Activated T-helper 2 cell treated with anti-CD3 and anti-CD28 coated beads, Interferon-gamma antibody, Interleukin-2, Interleukin-4, amounts not matched to agents 10 μg/mL and 5 μg/mL and 100 μg/mL, durations not matched to agents 14 hours and 24 hours and 36 hours (primary cell): ENCODE measurements at regions not wholly inside any gene's neighbourhood (a gene's known extent, or its start where the extent isn't known, plus 50 kb on each side); places are given as distances from the start of the nearest gene placed in this dataset.
"Not testable (repeated sequence)": the region's sequence is repeated elsewhere in the genome, so short reads cannot be mapped to it uniquely, and the experiment has no call there.

ENCODE experiments used
- DNase-seq: peaks from one replicate; pipeline ENCODE4 v3.0.0; 2021; ENCODE audit warnings: low spot score
- H3K27ac Mint-ChIP-seq: one replicate; pipeline ENCODE4 v1.8.0; 2021; ENCODE audit warnings: mixed read lengths
- H3K27me3 Mint-ChIP-seq: one replicate; pipeline ENCODE4 v1.8.0; 2021; ENCODE audit warnings: low read depth, mixed read lengths
- H3K36me3 Mint-ChIP-seq: one replicate; pipeline ENCODE4 v1.8.0; 2021; ENCODE audit warnings: low read depth, mixed read lengths
- H3K4me1 Mint-ChIP-seq: one replicate; pipeline ENCODE4 v1.8.0; 2021; ENCODE audit warnings: low read depth, mixed read lengths
- H3K4me3 Mint-ChIP-seq: one replicate; pipeline ENCODE4 v1.8.0; 2021; ENCODE audit warnings: low read depth, mild to moderate bottlenecking, moderate library complexity, mixed read lengths
- H3K9me3 Mint-ChIP-seq: one replicate; pipeline ENCODE4 v1.8.0; 2021; ENCODE audit warnings: mixed read lengths
- intact Hi-C: fragments of 100-400 bp; cut with micrococcal nuclease; formaldehyde crosslinking; loops from one replicate; pipeline ENCODE4 v1.15.1; 2023

DNA sequence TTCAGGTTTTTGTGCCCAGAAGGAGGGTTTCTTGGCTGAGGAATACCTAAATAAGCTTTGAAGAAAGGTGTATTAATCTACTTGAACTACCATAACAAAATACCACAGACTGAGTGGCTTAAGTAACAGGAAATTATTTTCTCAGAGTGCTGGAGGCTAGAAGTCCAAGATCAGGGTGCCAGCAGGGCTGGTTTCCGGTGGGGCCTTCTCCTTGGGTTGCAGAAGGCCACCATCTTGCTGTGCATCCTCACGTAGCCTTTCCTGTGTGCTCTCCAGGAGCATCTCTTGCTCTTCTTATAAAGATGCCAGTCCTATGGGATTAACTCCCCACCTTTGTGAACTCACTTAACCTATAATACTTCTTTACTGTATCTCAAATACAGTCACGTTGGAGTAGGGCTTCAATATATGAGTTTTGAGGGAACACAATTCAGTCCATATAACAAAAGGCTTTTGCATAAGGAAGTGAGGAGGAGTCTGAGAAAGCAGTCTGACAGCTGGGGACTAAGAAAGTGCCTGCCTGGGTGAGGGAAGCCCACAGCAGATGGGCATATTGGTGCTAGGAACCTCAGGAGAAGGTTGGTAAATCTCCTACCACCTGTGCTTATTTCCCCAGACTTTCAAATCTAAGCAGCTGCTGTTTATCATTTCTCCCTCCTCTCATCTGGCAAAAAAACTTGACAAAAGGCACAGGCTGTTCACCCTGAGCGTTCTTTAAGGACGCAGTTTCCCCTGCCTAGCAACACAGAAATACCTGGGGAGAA is 89.6 kb upstream of the CBLB start:
- H3K4me1 Mint-ChIP-seq = no peaks in the 10 kb centered on the region
- intact Hi-C loops = no loop called here
- H3K27me3 Mint-ChIP-seq = no peaks in the 10 kb centered on the region
- DNase-seq = no peak
- no peaks in the 10 kb centered on the region for H3K36me3 Mint-ChIP-seq
- no peaks in the 10 kb centered on the region for H3K9me3 Mint-ChIP-seq
- no peak overlapping the region for H3K4me3 Mint-ChIP-seq
- no peak overlapping the region for H3K27ac Mint-ChIP-seq

DNA sequence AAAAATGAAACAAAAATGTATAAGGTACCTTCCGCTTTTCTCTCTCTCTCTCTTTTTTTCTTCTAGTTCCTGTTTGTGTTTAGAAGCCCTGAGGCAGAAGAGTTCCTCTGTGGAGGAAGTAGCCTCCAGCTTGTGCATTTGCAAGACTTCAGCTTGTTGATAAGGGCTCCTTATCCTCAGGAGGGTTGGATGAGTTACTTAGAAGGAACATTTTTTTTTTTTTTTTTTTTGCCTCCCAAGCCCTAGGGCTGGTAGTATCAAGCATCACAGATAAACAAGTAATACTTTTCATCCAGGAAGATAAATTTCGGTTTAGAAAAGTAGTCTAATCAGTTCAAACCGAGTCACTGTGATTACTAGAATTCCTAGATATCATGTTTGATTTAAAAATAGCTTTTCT is 91.0 kb upstream of the CBLB start:
- H3K4me1 Mint-ChIP-seq = no peaks in the 10 kb centered on the region
- no peaks in the 10 kb centered on the region for H3K36me3 Mint-ChIP-seq
- intact Hi-C loops = no loop called here
- DNase-seq = no peak
- no peak overlapping the region for H3K4me3 Mint-ChIP-seq
- peaks cover 3% of the 10 kb centered on the region for H3K9me3 Mint-ChIP-seq
- no peak overlapping the region for H3K27ac Mint-ChIP-seq
- no peaks in the 10 kb centered on the region for H3K27me3 Mint-ChIP-seq

DNA sequence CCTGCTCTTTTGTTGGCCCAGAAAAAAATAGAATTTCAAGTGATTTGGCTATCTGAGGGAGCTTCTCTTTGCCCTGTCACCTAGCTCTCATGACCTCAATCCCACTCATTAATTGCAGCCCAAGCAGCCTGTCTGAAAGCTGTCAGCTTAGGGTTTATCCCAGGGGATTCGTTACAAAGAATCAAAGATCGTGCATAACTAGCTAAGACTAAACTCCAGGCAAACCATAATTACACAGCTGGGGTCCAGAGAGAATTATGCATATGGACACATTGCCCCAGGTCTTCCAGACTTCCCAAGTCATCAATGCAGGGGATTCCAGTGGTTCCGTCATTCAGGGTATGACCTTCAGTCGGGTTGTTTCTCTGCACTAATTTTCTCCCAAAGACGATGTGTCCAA is 91.6 kb upstream of the CBLB start:
- H3K36me3 Mint-ChIP-seq = no peaks in the 10 kb centered on the region
- H3K4me1 Mint-ChIP-seq = no peaks in the 10 kb centered on the region
- no peak overlapping the region for H3K27ac Mint-ChIP-seq
- no peaks in the 10 kb centered on the region for H3K27me3 Mint-ChIP-seq
- H3K9me3 Mint-ChIP-seq = peaks cover 3% of the 10 kb centered on the region
- DNase-seq = no peak
- intact Hi-C loops = no loop called here
- H3K4me3 Mint-ChIP-seq = no peak overlapping the region

DNA sequence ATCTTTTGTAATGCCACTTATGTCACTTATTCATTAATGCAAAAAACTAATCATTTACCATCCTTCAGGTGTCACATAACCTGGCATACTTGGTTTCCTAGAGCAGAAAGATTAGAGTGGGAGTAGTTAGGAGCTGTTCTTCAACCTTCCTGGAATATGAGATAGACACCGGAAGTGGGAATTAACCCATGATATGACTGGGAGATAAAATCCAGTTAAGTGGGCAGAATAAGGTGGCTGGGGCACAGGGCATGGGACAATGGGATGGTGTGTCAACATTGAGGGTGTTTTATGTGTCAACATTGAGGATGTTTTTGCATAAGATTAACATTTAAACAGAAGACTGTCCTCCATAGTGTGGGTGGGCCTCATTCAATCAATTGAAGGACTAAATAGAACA is 94.3 kb upstream of the CBLB start:
- H3K9me3 Mint-ChIP-seq = peaks cover 9% of the 10 kb centered on the region
- no peaks in the 10 kb centered on the region for H3K4me1 Mint-ChIP-seq
- H3K4me3 Mint-ChIP-seq = no peak overlapping the region
- no peak for DNase-seq
- intact Hi-C loops = no loop called here
- H3K27me3 Mint-ChIP-seq = no peaks in the 10 kb centered on the region
- H3K27ac Mint-ChIP-seq = no peak overlapping the region
- H3K36me3 Mint-ChIP-seq = no peaks in the 10 kb centered on the region

DNA sequence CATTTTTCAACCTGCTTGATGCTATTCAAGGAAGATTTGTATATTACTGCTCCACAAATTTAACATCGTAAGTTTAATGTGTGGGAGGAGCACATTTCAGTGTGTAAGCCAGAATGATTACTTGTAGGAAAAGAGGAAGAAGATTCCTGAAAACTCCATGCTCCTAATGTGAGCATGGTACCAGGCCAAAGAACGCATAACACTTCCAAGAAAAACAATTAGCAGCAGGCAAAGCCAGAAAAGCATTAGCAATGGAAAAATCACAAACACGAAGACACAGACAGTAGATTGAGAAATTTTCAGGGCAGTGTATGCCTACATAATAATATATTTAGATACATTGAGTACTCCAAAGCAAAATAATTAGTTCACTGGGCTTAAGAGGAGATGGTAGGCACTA is 96.6 kb upstream of the CBLB start:
- no peak overlapping the region for H3K4me3 Mint-ChIP-seq
- H3K27me3 Mint-ChIP-seq = no peaks in the 10 kb centered on the region
- H3K27ac Mint-ChIP-seq = no peak overlapping the region

DNA sequence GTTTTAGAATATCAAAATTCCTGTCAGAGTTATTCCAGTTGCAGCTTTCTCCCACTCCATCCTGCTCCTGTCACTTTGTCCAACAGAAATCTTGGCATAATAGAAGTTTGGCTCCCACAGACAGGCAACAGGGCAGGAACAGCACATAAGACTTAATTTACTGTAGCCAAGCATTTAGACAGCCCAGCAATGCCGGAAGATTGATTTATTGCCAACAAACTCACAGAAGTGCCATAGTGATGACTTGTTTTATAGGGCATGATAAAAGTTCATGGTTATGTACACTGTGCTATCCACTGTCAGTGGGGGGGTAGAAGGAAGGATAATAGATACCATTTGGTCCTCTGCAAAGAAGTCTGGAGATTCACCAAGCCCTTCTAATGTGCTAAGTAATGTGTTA is 98.3 kb upstream of the CBLB start:
- intact Hi-C loops = no loop called here
- Mint-ChIP-seq H3K36me3 (peaks cover 15% of the 10 kb centered on the region), H3K27me3 (no peaks in the 10 kb centered on the region), H3K4me3 (no peak overlapping the region), H3K27ac (no peak overlapping the region), H3K4me1 (no peaks in the 10 kb centered on the region), H3K9me3 (peaks cover 30% of the 10 kb centered on the region)
- DNase-seq = no peak

More for the DNA sequence above, 96.6 kb upstream of the CBLB start:
- intact Hi-C loops = no loop called here
- DNase-seq = no peak
- Mint-ChIP-seq H3K9me3 (peaks cover 13% of the 10 kb centered on the region), H3K36me3 (peaks cover 3% of the 10 kb centered on the region), H3K4me1 (no peaks in the 10 kb centered on the region)

DNA sequence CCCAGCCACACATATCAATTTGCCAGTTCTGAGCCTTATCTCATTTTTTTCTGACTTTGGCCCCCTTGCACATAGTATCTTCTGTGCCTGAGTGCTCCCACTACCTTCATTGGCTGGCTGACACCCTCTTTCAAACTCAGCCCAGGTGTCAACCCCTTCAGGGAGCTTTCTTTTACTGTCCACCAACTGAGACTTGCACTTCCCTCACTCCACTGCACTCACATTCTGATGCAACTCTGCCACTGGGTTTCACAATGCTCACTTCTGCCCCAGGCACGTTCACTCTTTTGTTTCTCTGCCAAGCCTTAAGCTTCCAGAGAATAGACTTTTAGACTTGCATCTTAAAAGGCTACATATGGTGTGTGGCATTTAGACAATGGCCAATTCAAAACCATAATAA is 101.5 kb upstream of the CBLB start:
- intact Hi-C loops = no loop called here
- peaks cover 18% of the 10 kb centered on the region for H3K36me3 Mint-ChIP-seq

DNA sequence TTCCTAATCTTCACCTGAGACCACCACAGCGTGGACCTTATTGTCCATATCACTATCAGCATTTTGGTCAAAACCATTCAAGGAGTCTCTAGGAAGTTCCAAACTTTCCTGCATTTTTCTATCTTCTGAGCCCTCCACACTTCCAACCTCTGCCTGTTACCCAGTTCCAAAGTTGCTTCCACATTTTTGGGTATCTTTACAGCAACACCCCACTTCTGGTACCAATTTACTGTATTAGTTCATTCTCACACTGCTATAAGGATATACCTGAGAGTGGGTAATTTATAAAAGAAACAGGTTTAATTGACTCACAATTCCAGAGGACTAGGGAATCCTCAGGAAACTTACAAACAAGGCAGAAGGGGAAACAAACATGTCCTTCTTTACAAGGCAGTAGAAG is 103.3 kb upstream of the CBLB start:
- DNase-seq = no peak
- peaks cover 3% of the 10 kb centered on the region for H3K4me1 Mint-ChIP-seq
- H3K9me3 Mint-ChIP-seq = peaks cover 28% of the 10 kb centered on the region
- intact Hi-C loops = no loop called here
- peaks cover 18% of the 10 kb centered on the region for H3K36me3 Mint-ChIP-seq
- no peak overlapping the region for H3K4me3 Mint-ChIP-seq
- H3K27me3 Mint-ChIP-seq = no peaks in the 10 kb centered on the region
- no peak overlapping the region for H3K27ac Mint-ChIP-seq

More for the DNA sequence above, 101.5 kb upstream of the CBLB start:
- H3K4me1 Mint-ChIP-seq = no peaks in the 10 kb centered on the region
- DNase-seq = no peak
- H3K27ac Mint-ChIP-seq = no peak overlapping the region
- no peak overlapping the region for H3K4me3 Mint-ChIP-seq
- peaks cover 34% of the 10 kb centered on the region for H3K9me3 Mint-ChIP-seq
- H3K27me3 Mint-ChIP-seq = no peaks in the 10 kb centered on the region

DNA sequence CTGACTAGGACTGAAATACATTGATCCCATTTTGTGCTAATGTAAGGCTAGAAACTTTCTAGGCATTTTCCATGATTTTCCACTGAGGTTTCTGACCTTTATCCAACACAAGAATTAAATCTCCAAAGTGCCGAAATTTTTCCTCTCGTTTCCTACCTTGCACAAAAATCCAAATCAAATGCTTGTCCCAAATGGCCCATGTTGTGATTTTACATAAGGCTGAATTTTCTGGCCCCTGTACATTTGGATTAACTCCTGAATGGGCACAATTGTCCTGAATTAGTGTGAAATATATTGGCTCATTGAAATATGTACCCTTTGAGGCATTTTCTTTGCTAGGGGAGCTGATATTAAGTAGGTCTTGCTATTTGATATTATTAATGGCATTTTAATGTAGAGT is 105.6 kb upstream of the CBLB start:
- Mint-ChIP-seq H3K9me3 (peaks cover 28% of the 10 kb centered on the region), H3K27me3 (no peaks in the 10 kb centered on the region), H3K36me3 (peaks cover 18% of the 10 kb centered on the region), H3K4me3 (no peak overlapping the region), H3K4me1 (peaks cover 3% of the 10 kb centered on the region), H3K27ac (no peak overlapping the region)
- DNase-seq = no peak
- intact Hi-C loops = no loop called here

DNA sequence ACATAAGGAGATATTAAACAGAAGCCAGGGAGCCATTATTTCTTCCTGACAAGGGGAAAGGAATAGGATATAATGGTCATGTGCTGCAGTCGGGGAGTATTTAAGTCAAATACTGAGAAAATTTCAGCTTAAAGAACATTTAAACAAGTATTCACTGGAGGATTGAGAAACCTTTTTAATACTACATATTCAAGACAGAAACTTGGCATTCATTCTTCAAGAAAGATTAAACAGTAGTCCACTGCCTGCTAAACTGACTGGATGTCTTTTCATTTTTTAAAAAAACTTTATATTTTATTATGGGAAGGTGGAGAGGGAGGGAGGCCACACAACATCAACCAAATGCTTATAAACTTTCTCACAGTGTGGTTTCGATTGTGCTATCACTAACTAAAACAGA is 107.4 kb upstream of the CBLB start:
- Mint-ChIP-seq H3K27me3 (no peaks in the 10 kb centered on the region), H3K9me3 (peaks cover 16% of the 10 kb centered on the region), H3K36me3 (peaks cover 13% of the 10 kb centered on the region), H3K4me3 (no peak overlapping the region), H3K27ac (no peak overlapping the region), H3K4me1 (peaks cover 3% of the 10 kb centered on the region)
- no peak for DNase-seq
- intact Hi-C loops = no loop called here

DNA sequence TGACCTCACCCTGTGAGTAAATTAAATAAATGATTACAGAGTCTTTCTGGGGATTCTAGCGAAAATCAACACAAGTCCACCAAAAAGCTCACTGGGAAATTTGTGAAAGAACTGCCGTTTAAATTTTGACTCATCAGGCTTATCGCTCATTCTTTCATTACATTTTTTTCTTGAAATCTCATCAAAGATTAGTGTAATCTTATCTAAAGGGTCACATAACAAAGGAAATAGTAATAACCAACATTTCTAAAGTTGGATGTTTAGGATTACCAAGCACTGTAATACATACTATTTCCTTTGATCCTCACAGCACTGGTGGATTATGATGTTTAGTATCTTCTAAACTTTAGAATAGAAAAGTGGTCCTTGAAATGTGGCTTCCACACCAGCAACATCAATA is 111.1 kb upstream of the CBLB start:
- peaks cover 11% of the 10 kb centered on the region for H3K36me3 Mint-ChIP-seq
- peaks cover 22% of the 10 kb centered on the region for H3K9me3 Mint-ChIP-seq
- H3K4me3 Mint-ChIP-seq = no peak overlapping the region
- H3K27ac Mint-ChIP-seq = no peak overlapping the region
- no peak for DNase-seq
- H3K27me3 Mint-ChIP-seq = no peaks in the 10 kb centered on the region
- intact Hi-C loops = no loop called here
- peaks cover 5% of the 10 kb centered on the region for H3K4me1 Mint-ChIP-seq

DNA sequence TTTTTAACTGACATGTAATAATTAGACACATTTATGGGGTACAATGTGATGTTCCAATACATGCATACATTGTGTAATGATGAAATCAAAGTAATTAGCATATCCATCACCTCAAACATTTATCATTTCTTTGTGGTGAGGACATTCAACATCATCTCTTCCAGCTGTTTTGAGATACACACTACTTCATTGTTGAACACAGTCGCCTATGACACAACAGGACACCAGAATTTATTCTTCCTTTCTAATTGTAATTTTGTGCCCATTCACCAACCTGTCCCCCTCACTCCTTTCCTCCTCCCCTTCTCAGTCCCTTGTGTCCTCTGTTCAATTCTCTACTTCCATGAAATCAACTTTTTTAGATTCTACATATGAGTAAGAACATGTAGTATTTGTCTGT is 113.4 kb upstream of the CBLB start:
- Mint-ChIP-seq H3K9me3 (peaks cover 28% of the 10 kb centered on the region), H3K27ac (no peak overlapping the region), H3K4me3 (no peak overlapping the region), H3K4me1 (peaks cover 9% of the 10 kb centered on the region), H3K36me3 (peaks cover 14% of the 10 kb centered on the region), H3K27me3 (no peaks in the 10 kb centered on the region)
- no peak for DNase-seq
- intact Hi-C loops = no loop called here

DNA sequence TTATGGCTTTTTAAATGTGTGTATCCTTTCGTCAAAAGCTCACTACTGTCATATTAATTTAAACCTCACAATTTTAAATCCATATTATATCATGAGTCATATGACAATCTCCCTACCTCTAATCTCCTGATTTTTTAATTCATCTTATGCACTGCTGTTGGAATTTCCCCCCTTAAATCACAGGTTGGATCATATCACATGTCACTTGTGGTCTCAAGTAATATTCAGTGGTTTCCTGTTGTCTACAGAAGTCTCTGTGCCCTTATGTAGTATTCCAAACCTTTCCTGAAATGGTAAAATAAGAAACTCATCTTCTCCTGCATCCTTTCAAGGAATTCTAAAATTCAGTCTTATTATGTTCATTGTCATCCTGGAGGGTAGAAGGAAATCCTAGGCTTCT is 116.0 kb upstream of the CBLB start:
- intact Hi-C loops = no loop called here
- no peak overlapping the region for H3K4me3 Mint-ChIP-seq

DNA sequence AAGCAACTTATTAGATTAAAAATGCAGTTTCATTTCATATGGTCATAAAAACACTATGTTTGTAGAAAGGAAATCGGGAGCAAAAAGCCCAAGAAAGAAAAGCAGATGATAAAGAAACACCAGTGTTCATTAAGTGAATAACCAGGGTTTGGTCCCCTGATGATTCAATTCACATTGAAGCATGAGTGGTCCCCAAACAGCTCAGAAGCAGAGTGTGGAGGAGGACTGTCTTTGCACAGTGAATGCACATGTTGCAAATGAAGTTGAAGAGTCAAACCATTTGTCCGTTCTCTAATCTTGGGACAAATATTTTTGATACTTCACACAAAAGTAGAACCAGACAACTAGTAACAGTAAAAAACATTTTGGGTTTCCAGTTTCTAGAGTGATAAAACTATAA is 117.5 kb upstream of the CBLB start:
- Mint-ChIP-seq H3K36me3 (peaks cover 38% of the 10 kb centered on the region), H3K4me1 (peaks cover 25% of the 10 kb centered on the region), H3K9me3 (peaks cover 61% of the 10 kb centered on the region)
- H3K27me3 Mint-ChIP-seq, DNase-seq, H3K27ac Mint-ChIP-seq, H3K4me3 Mint-ChIP-seq, intact Hi-C loops: not testable (repeated sequence)

More for the DNA sequence above, 116.0 kb upstream of the CBLB start:
- H3K36me3 Mint-ChIP-seq = peaks cover 29% of the 10 kb centered on the region
- H3K9me3 Mint-ChIP-seq = peaks cover 49% of the 10 kb centered on the region
- H3K4me1 Mint-ChIP-seq = peaks cover 25% of the 10 kb centered on the region
- DNase-seq = no peak
- no peak overlapping the region for H3K27ac Mint-ChIP-seq
- no peaks in the 10 kb centered on the region for H3K27me3 Mint-ChIP-seq
